ENCODE measurements at regions not wholly inside any gene's neighbourhood (a gene's known extent, or its start where the extent isn't known, plus 50 kb on each side); places are given as distances from the start of the nearest gene placed in this dataset.
A peak's percentile ranks its signal among the peaks of the same experiment; 100 is the strongest.

DNA sequence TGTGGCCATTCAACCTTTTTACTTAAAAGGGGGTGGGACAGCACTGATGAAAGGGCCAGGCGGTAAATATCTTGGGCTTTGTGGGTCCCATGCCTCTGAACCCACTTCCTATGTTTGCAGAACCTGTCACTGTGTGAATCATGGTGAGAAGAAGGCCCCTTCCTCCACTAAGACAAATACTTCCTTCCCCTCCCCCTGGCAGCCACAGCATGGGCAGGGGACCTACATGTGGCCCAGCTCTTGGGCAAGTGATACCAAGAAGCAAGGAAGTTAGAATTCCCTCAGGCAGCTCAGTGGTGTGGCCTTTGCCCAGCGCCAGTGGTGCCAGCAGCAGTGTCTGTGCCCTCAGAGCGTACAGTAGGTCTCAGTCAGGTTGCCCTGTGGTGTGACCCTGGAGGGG lies 168.6 kb downstream of the TRIM33 start:
- peak; percentile 50 to 63 for DNase-seq

DNA sequence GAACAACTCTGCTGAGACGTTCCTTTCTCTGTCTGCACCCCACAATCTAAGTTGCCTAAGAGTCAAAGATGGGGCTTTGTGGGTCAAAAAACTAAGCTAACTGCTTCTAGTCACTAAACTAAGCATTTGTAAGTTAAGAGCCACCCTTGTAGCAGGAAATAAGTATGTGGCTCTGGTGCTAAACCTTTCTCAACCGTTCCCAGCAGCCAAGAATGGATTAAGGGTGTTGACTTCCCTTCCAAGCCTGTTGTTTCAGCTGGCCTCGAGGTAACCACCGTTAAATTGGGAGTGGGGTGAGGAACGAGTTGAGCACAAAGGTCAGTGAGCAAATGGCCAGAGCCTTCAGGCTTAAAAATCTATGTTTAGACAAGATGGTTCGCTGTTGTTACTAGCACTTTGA lies 169.1 kb downstream of the TRIM33 start:
- peak in 1 of 2 experiments; percentile 24 for DNase-seq

GRCh38 chr1:114341299-114341698 lies 169.7 kb downstream of the TRIM33 start:
- no peak for DNase-seq

DNA sequence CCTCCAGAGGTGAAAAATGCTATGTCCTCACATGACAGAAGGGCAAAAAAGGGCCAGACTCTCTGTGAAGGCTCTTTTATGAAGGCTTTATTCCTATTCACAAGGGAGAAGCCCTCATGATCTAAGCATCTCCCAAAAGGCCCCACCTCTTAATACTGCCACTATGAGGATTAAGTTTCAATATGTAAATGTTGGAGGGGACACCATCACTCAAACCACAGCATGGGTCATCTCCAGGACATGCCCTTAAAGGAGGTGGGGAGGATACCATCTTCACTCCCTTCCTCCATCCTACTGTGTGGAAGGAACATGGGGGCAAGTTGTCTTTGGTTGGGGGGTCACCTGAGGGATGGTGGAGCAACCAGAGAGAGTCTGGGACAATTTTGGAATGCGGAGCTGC lies 170.1 kb downstream of the TRIM33 start:
- DNase-seq: no peak

DNA sequence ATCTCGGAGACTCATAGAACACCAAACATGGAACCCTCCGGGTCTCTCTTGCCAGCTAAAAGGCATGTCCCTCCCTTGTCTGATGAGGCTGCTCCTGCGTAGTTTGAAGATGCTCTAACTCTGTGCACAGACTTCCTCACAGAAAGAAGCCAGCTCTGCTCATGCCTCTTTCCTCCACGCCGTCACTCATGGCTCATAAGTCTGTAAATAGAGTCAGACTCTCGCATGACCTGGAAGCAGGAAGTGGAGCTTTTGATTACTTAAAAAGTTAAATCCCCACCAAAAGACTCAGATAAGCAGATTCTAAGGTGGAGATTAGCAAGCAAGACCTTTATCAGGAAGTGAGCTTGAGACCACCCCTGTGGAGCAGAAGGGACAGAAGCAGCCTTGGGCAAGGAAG lies 171.6 kb downstream of the TRIM33 start:
- no peak for DNase-seq

- no peak for DNase-seq
Observed at GRCh38 chr1:114338191-114338890, 172.7 kb downstream of the TRIM33 start.

DNA sequence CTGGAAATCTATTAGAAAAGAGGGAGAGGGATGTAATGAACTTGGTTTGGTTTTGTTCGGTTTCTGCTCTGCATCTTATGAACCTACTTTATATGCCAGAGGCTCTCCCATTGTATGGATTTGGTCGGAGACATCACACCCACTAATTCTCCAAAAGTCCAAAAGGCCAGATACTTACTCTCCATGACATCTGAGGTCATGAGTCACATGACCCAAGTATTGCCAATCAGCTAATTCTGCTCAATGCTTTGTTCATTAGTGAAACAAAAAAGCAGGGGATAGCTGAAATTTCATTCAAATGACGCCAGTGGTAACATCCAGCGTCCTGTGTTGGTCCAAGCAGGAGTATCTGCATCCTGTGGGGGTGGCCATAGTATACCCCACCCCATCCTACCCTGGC lies 173.6 kb downstream of the TRIM33 start:
- DNase-seq: no peak

DNA sequence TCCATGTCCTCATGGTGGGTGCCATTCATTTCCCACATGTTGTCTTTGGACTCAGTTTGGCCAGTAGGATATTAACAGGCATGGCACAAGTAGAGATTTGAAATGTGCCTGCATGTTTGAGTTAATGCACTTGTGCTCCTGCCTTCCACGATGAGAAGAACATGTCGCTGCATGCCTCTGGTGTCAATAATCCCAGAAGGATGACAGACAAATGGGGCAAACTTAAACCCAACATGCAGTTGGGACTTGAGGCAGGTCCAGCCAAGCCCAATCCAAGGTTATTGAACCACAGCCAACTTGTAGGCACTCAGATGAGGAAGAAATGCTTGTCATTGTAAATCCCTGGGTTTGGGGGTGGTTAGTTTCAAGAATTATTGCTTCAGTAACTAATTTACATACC lies 174.6 kb downstream of the TRIM33 start:
- DNase-seq: peak in 1 of 2 experiments; percentile 1

GRCh38 chr1:114335273-114335672 lies 175.7 kb downstream of the TRIM33 start:
- DNase-seq: no peak

GRCh38 chr1:114334297-114334696 lies 176.7 kb downstream of the TRIM33 start:
- no peak for DNase-seq

GRCh38 chr1:114333690-114334089 lies 177.3 kb downstream of the TRIM33 start:
- no peak for DNase-seq

DNA sequence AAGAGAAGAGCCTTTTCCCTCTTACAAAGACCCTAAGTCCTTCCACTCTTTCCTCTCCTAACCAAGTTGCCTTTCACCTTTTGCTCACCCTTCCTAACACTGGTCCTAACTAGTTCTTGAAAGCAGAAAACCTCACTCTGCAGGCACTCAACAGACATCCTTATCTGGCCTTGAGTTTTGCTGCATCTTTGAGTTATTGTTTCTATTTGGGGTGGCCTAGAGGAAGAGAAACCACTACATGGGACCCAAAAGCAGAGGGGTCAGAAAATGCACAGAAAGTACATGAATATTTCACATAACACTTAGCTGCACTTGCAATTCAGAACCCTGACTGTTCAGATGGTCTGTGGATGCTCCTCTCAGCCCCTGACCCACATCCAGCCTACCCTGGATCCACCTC lies 178.3 kb upstream of the SYT6 start:
- DNase-seq: no peak

- DNase-seq: no peak
Observed at GRCh38 chr1:114330451-114330983, 176.8 kb upstream of the SYT6 start.

DNA sequence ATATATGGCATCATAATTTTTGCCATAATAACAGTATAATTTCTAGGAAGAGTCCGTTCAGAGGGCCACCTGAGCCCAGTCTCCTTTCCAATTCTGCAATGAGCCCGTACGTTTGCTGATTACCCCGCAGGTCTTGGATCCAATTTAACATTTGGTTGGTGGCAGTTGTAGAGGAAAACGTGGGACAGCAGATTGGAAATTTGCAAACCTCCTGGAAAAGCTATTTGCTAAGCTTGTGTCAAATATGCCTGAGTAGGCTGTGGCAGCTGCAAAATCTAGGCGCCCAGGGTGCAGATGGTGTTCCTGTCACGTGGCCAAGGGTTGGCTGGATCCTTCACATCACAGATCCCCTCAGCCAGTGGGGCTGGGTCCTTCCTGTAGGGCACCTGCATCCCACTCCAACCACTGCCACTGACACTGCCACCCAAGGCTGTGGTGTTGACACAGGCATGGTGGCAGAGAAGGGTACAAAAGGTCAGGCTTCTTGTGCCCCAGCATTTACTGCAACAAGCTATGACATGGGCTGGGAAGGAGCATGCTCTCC lies 174.8 kb upstream of the SYT6 start:
- no peak for DNase-seq

- DNase-seq: no peak
Observed at GRCh38 chr1:114324662-114324965, 170.9 kb upstream of the SYT6 start.

GRCh38 chr1:114323959-114324661 lies 170.4 kb upstream of the SYT6 start:
- no peak for DNase-seq

DNA sequence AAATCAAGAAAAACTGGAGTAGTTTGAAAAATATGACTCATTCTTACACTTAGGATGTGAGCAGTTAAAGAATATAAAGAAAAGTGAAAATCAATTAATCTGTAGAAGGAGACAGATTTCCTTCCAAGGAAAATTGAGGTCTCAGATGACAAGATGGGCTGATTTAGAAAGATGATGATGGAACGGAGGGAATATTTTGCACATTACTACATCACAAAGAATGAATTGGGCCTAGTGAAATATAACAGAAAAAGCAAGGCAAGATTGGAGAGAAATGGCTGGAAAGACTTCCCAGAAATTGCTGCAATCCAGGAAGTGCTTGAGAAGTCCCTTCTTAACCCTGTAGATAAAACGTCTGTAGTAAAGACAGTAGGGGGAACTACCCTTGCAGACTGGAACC lies 169.1 kb upstream of the SYT6 start:
- no peak for DNase-seq

GRCh38 chr1:114322207-114322606 lies 168.5 kb upstream of the SYT6 start:
- no peak for DNase-seq

GRCh38 chr1:114320586-114320985 lies 166.9 kb upstream of the SYT6 start:
- DNase-seq: no peak

DNA sequence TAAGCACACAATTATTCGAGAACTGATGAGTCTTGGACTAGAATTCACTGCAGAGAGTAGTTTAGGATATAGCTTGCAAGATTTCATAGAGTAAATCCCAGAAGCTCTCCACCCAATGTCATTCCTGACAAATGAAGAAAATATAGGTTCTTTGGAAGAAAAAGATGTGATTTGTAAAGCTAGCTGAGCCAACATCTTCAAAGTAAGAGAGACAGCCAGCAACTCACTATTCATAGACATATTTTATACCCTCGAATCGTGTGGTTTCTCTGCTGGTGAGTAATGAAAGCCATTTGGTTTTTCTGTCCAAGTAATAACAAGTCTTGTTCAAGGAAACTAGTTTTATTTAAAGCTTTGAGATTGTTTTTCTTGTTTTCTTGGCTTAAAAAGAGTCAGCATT lies 165.7 kb upstream of the SYT6 start:
- DNase-seq: no peak

DNA sequence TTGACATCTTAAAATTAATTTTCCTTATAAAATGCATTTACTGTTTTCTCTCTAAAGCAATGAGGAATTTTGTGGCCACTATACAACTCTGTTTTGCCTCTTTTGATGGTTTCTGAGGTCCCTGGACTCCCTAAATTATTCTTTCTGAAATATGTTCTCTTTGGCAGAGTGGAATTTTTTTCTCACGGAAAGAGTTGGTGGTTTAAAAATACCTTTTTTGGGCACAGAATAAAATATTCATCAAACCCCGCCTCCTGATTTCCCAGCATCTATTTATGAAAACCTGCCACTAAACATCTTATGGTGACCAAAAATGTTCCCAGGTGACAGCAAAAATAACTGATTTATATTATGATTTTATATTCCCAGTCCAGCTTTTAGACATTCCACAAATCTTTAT lies 165.3 kb upstream of the SYT6 start:
- DNase-seq: no peak

- DNase-seq: no peak
Observed at GRCh38 chr1:114316204-114316603, 162.5 kb upstream of the SYT6 start.

DNA sequence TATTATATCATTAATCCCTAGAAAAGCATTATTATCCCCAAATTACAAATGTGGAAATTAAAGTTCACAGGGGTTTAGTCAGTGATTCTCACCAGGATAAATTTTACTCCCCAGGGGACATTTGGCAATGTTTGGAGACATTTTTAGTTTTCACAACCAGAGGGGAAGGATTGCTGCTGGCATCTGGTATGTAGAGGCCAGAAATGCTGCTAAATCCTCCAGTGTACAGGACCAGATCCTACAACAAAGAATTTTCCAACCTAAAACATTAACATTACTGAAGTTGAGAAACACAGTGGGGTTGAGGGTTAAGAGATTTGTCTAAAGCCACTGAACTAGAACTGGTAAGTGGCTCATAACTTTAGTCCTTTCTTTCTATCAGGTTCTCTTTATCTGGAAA lies 162.0 kb upstream of the SYT6 start:
- DNase-seq: no peak

DNA sequence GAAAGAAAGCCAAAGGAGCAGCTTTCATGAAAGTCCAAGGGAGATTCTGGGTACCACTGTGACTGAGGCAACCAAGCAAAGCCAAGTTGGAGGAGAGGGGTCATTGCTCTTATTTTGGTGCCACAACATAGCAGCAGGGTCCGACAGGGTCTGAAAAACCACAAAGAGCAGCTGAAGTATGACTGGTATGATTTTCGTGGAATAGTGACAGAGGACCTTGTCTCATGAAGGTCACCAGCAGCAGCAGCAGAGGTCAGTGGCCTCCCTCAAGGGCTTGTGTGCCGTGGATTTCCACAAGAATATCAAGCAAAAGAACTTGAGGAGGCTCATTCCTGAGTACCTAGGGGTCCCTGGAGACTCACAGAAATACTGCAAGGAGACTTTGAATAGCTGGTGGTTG lies 160.9 kb upstream of the SYT6 start:
- no peak for DNase-seq

DNA sequence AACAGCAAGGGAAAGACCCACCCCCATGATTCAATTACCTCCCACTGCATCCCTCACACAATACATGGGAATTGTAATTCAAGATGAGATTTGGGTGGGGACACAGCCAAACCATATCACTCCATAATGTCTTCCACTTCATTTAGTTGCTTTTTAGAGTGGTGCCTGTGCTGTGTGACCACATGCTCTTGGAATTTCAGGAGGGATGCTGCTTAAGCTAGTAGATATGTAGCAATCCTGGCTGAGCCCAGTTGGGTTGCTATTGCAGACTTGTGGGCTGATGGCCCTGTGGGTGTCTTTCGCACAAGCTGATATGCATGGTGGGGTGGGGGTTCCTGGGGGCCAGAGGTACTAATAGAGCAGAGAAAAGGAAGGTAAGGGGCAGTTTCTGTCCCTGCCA lies 160.4 kb upstream of the SYT6 start:
- DNase-seq: no peak

All from AML-193 (cell line).